BJ (cell line): ENCODE measurements at regions not wholly inside any gene's neighbourhood (a gene's known extent, or its start where the extent isn't known, plus 50 kb on each side); places are given as distances from the start of the nearest gene placed in this dataset. TPM values are rescaled to one million over a fixed set of nuclear protein-coding genes. Genes with fewer than 3 reads are reported as not detected.

ENCODE experiments used
- small RNA-seq: library from RNA; depleted of rRNA; stranded (forward); fragments of <200 nt; gene quantifications from one replicate; pipeline ENCODE3, GENCODE V24; 2012; ENCODE audit warnings: low replicate concordance, low read depth; ENCODE audit not compliant: insufficient read length

Small RNAs in the stretch of these regions (small RNA-seq; reads per million reads assigned to genes)
- gene AC104073.1 (not detected), gene SNORA15B-1 (not detected), gene SNORA22C (not detected)
